HG03039 (cell line): ENCODE measurements at regions not wholly inside any gene's neighbourhood (a gene's known extent, or its start where the extent isn't known, plus 50 kb on each side); places are given as distances from the start of the nearest gene placed in this dataset.

Experiments used
- ATAC-seq: cut with Tn5 transposase; IDR thresholded peaks from one replicate; pipeline ENCODE4 v1.9.1; 2021; ENCODE audit warnings: mild to moderate bottlenecking, moderate library complexity; ENCODE audit not compliant: unreplicated experiment

GRCh38 chr10:62736168-62736546, 68.4 kb upstream of the ADO start:
- no peak for ATAC-seq

GRCh38 chr10:62738916-62739315, 65.6 kb upstream of the ADO start:
- ATAC-seq, result no peak

- ATAC-seq, result no peak
These were observed 63.4 kb upstream of the ADO start for GRCh38 chr10:62740885-62741745.

DNA sequence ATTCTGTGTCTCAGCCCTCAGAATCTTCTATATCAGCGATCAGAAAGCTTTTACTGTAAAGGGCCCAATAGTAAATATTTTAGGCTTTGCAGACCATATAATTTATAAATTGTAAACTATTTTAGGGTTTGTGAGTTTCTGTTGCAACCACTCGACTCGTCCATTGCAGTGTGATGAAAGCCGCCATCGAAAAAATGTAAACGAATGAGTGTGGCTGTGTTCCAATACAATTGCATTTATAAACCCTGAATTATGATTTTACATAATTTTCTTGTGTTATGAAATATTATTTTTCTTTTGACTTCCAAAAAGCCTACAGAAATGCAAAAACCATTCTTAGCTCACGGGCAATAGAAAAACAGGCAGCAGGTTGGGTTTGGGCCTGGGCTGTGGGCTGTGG, 62.5 kb upstream of the ADO start:
- no peak for ATAC-seq

DNA sequence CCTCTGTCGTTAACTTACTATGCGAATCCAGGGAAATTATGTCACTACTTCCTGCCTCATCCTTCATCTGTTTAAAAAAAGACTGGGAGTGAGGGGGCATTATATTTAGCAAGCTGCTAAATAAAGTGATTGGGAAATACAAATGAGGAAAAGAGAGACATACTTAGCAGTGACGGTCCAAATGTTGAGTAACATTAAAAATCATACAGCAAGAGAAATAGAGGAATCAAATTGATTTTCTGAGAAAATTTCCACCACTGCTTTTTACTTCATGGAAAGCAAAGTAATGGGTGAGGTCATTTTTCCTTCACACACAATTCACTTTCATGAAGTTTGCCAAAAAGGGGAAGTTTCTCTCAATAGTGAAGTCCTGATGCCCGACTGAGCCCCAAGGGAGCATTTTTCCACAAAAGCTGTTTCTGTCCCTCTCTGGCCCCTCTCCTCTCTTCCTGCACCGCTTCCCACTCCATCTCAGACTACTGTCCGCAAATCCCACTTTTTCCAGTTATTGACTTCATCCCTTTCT, 61.9 kb upstream of the ADO start:
- ATAC-seq, result no peak

DNA sequence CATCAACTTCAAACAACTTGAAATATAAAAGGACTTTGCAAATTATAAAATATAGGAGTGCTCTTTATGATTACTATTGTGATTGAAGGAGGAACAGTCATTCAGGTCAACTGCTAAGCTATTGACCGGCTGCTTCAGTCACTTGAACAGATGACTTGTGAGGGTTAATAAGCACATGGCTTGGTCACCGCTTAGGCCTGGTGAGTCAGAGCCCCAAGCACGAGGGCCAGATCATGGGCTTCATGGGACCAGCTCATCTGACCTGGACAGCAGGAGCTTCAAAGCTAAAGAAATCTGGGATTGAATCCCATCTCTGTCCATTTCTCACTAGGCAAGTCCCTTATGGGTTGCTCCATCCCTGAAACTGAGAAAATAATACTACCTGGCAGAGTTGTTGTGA, 60.4 kb upstream of the ADO start:
- no peak for ATAC-seq

GRCh38 chr10:62745581-62745980, 58.9 kb upstream of the ADO start:
- no peak for ATAC-seq

- ATAC-seq, result no peak
These were observed 57.4 kb upstream of the ADO start for GRCh38 chr10:62746951-62747729.

DNA sequence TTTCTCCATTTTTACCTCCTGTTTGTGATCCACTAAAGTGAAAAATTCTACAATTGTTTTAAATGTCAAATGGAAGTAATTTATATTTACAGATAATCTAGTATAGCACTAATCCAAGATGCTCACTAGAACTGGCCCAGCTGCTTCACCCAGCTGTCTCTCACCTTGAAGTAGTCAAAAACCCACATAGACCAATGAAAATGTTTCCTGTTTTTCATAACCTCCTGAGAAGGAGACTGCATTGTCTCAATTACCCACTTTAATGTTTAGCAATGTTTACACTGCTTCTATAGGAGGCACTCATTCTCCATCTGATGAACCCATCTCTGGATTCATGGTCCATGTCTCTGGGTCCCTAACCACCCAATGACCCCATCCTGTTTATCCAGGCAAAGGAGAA, 56.1 kb upstream of the ADO start:
- no peak for ATAC-seq

DNA sequence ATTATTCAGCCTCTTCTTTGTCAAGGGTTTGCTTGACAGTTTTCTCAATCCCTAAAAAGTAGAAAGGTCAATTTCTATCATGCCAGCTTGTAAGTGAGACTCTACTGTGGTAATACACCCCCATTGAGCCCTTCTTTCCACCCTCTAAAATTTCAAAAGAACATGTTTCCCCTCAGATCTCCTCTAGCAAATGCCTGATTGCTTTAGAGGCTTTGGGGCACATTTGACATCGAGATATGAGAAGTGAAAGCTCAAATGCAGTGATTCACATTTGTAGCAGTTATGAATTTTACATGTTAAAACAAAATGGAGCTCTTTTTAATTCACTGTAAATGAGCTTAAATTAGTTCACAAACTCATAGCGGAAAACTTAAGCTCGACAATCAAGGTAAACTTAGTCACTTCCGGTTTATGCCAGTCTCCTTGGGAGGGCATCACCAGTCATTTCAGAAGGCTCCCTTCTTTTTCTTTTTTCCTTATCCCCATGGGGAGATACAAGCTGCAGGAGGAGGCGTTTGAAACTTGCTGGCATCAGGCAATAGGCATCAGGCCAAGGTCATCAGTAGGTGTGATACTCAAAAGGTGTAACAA, 55.3 kb upstream of the ADO start:
- ATAC-seq, result no peak
